ENCODE measurements at regions not wholly inside any gene's neighbourhood (a gene's known extent, or its start where the extent isn't known, plus 50 kb on each side); places are given as distances from the start of the nearest gene placed in this dataset.

DNA sequence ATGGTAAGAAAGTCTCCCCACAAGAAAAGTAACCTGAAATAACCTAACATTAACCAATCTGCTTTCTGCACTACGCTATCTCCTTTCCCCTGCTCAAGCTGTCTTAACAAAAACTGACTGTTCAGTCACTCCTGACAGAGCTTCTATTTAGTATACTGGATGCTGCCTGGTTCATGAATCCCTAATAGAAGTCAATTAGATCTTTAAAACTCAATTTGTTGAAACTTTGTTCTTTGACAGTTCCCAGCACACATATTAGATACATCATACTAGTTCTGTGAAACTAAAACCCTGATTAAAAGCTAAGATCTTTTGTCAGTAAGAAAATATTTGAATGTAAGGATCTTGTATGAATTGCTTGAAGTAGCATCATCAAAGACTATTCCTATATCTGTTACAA is 287.4 kb downstream of the RBM43 start:
- TF ChIP-seq PATZ1 (CRISPR knock-in tag; IDR thresholded peaks at IDR 0.05; ENCODE audit: borderline replicate concordance) (no peak), ZC3H10 (CRISPR knock-in tag; IDR thresholded peaks at IDR 0.05) (no peak), ZFP3 (CRISPR knock-in tag; IDR thresholded peaks at IDR 0.05) (no peak), GLIS3 (CRISPR knock-in tag; IDR thresholded peaks at IDR 0.05) (no peak), ZNF70 (CRISPR knock-in tag; IDR thresholded peaks at IDR 0.05) (no peak), ZFP30 (CRISPR knock-in tag; IDR thresholded peaks at IDR 0.05) (no peak)
